Heart left ventricle (tissue), 16 donors: ENCODE measurements at regions not wholly inside any gene's neighbourhood (a gene's known extent, or its start where the extent isn't known, plus 50 kb on each side); places are given as distances from the start of the nearest gene placed in this dataset.
A peak's percentile ranks its signal among the peaks of the same experiment; 100 is the strongest.

ENCODE experiments used
- ATAC-seq, 4 donors: fragments of 200-7000 bp; cut with Tn5 transposase; one replicate each; pipeline ENCODE4 v1.9.1; 2020 to 2022; ENCODE audit warnings: moderate library complexity in 4 of 4, mild to moderate bottlenecking in 3 of 4, moderate number of reproducible peaks in 1 of 4
- DNase-seq, 5 donors: peaks; one replicate each; pipeline ENCODE4 v3.0.0-alpha.2; 2020
- H3K27ac ChIP-seq, 12 donors: fragments of 200-600 bp; sonication (generic) in 4 of 12; one replicate each; pipeline versions ENCODE4 v1.5.0 to v1.8.0; 2016 to 2022; ENCODE audit warnings: mild to moderate bottlenecking in 2 of 12
- H3K27me3 ChIP-seq, 9 donors: fragments of 200-600 bp; sonication (generic) in 2 of 9; one replicate each; pipeline versions ENCODE4 v1.5.1 to v1.8.0; 2016 to 2022; ENCODE audit warnings: mild to moderate bottlenecking in 3 of 9
- H3K36me3 ChIP-seq, 9 donors: fragments of 200-600 bp; sonication (generic) in 2 of 9; one replicate each; pipeline versions ENCODE4 v1.5.0 to v1.8.0; 2018 to 2022; ENCODE audit warnings: mild to moderate bottlenecking in 2 of 9
- H3K4me1 ChIP-seq, 12 donors: fragments of 200-600 bp; sonication (generic) in 4 of 12; one replicate each; pipeline versions ENCODE4 v1.5.0 to v1.8.0; 2016 to 2022; ENCODE audit warnings: mild to moderate bottlenecking in 3 of 12
- H3K4me3 ChIP-seq, 12 donors: fragments of 200-600 bp; sonication (generic) in 4 of 12; one replicate each; pipeline versions ENCODE4 v1.5.0 to v1.8.0; 2017 to 2022; ENCODE audit warnings: mild to moderate bottlenecking in 9 of 12, moderate library complexity in 4 of 12
- H3K9me3 ChIP-seq, 12 donors: fragments of 200-600 bp; sonication (generic) in 4 of 12; one replicate each; pipeline versions ENCODE4 v1.5.0 to v1.8.0; 2016 to 2022; ENCODE audit warnings: mild to moderate bottlenecking in 1 of 12
- CTCF ChIP-seq, 12 donors: fragments of 200-600 bp; sonication (generic) in 4 of 12; IDR thresholded peaks; one replicate each; pipeline versions ENCODE4 v1.5.0 to v1.8.0; 2018 to 2022; ENCODE audit warnings: antibody characterized with exemption in 12 of 12, mild to moderate bottlenecking in 5 of 12
- POLR2A ChIP-seq, 2 donors: fragments of 450-650 bp; IDR thresholded peaks; one replicate each; pipeline ENCODE4 v1.6.1; 2017; ENCODE audit warnings: antibody characterized with exemption in 2 of 2, mild to moderate bottlenecking in 2 of 2, moderate library complexity in 2 of 2
- WGBS, 4 donors: extraction: QIAGEN DNeasy Blood & Tissue Kit in 2 of 4; methylation state at CpG; one replicate each; pipeline versions ENCODE4 v1.1.5 to v1.1.7; 2013 to 2018; 5-methylcytosine and 5-hydroxymethylcytosine counted together
- intact Hi-C, 10 donors: fragments of 100-400 bp; cut with DNase I; formaldehyde crosslinking; loops; one replicate each; pipeline versions ENCODE4 v1.11.1 to v1.14.2; 2022
- donor health status: ischemic (EF 13 %, LVEDD 7.1; RV severe dilation, severe dysfunction).
- donor health status: healthy with polysubstance abuse.
- donor health status: DM: no; HTN: yes; CAD: no.
- donor health status: DM: no; HTN: no; CAD: no.
- donor health status: ischemic (EF 25% LVEDD 6.9; RV normal size, moderate dysfunction).
- donor health status: ischemic (EF 25% LVEDD 5.7; RV mildly dilated, moderate dysfunction).
- donor health status: healthy.
- donor health status: DM: yes; HTN: yes; CAD: no.
- donor health status: ischemic (EF 35%, LVEDD 5.7; RV mildly dilated, moderate dysfunction).
- donor health status: nonischemic (EF 11% LVEDD 7.7; RV severe dilation, severe dysfunction).
- donor health status: DM: yes; HTN: yes; CAD: no.
- donor health status: PGD.
- donor health status: ischemic (EF 29% LVEDD 5.4; RV normal size, mild dysfunction).
- donor health status: nonischemic (EF 23%, LVEDD 6.1; RV moderate dilation, normal function).

GRCh38 chr12:4027412-4027811 lies 154.2 kb upstream of the PARP11 start:
- intact Hi-C loops, result no loop called here
- Histone ChIP-seq H3K9me3 (no peaks in the 10 kb centered on the region), H3K27ac (no peak overlapping the region), H3K4me3 (no peak overlapping the region), H3K36me3 (no peaks in the 10 kb centered on the region), H3K4me1 (peaks cover 0 to 22% (median 9%) of the 10 kb centered on the region in 12 donors), H3K27me3 (no peaks in the 10 kb centered on the region)
- no peak for TF ChIP-seq CTCF (IDR thresholded peaks at IDR 0.05)
- no peak for TF ChIP-seq POLR2A (IDR thresholded peaks at IDR 0.05)
- DNase-seq (no peak), ATAC-seq (no peak)
- 61 to 77% (median 65%) methylated on average over 4 of the region's 4 CpGs for WGBS, 4 donors

- 96 to 97% (median 96%) methylated on average over 7 of the region's 7 CpGs for WGBS, 4 donors
- H3K9me3 ChIP-seq, result no peaks in the 10 kb centered on the region
- ATAC-seq (no peak), DNase-seq (no peak)
- no peak overlapping the region for H3K27ac ChIP-seq
- H3K4me1 ChIP-seq, result peaks cover 0 to 15% (median 6%) of the 10 kb centered on the region in 12 donors
- intact Hi-C loops, result no loop called here
- no peaks in the 10 kb centered on the region for H3K27me3 ChIP-seq
- no peaks in the 10 kb centered on the region for H3K36me3 ChIP-seq
- TF ChIP-seq CTCF (IDR thresholded peaks at IDR 0.05) (no peak), POLR2A (IDR thresholded peaks at IDR 0.05) (no peak)
- H3K4me3 ChIP-seq, result no peak overlapping the region
Observed at GRCh38 chr12:4026517-4026916, 153.3 kb upstream of the PARP11 start.

DNA sequence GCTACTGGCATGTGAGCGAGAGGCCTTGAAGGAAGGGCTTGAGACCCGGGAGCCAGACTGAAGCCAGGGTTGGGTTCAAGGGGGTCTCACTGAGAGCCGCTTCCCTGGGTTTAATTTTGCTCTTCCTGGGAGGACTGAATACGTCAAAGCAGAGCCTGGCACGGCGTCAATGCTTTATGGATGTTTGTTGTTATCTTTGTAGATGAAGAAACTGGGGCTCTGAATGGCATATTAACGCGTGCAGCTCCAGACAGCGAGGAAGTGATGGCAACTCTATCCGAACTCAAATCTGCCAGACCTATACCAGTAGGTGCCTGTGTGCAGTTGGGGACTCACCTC lies 152.8 kb upstream of the PARP11 start:
- no peaks in the 10 kb centered on the region for H3K27me3 ChIP-seq
- intact Hi-C loops, result no loop called here
- H3K27ac ChIP-seq, result no peak overlapping the region
- peaks cover 0 to 13% (median 4%) of the 10 kb centered on the region in 12 donors for H3K4me1 ChIP-seq
- no peak for DNase-seq
- no peaks in the 10 kb centered on the region for H3K36me3 ChIP-seq
- no peak overlapping the region for H3K4me3 ChIP-seq
- ATAC-seq, result no peak
- H3K9me3 ChIP-seq, result no peaks in the 10 kb centered on the region
- TF ChIP-seq CTCF (IDR thresholded peaks at IDR 0.05) (no peak), POLR2A (IDR thresholded peaks at IDR 0.05) (no peak)
- WGBS, 4 donors, result 83 to 88% (median 86%) methylated on average over 10 of the region's 10 CpGs

DNA sequence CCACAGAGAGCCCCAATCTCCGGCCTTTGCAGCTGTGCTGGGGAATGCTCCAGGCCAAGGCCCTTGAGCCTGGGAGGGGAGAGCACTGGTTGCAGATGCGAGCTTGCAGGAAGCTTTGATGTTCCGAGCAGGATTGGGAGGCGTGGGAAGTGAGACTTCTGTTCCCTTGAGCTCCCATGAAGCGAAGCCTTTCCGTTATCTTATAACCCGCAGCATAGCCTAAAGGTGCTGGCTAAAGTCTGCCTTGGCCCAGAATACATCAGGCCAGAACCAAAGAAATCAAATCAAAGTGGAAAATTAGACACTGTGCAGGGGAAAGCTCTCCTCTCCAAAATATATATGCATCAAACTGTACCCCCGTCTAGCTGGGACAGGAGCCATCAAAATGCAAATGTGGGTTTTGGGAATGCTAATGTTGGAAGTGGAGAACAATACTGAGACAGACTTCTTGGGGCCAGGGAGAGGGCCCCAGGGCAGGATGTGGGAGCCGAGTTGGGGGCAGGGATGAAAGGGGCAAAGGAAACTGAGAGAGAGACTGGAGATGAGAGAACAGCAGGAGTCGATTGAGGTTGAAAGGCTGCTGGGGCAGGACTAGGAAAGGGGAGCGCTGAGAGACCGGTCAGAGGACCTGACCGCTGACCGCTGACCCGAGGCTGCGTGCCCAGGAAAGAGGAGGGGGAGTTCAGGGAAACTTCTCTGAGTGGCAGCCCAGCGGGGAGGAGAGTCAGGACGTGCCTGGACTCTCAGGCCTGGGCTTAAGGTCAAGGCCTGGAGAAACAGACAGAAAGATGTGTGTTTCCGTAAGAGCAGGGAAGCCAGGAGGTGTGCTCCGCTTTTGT lies 152.2 kb upstream of the PARP11 start:
- no peaks in the 10 kb centered on the region for H3K27me3 ChIP-seq
- H3K36me3 ChIP-seq, result no peaks in the 10 kb centered on the region
- H3K4me3 ChIP-seq, result no peak overlapping the region
- DNase-seq (peak in 1 of 5 donors; percentile 56), ATAC-seq (no peak)
- no peak overlapping the region for H3K27ac ChIP-seq
- intact Hi-C loops, result no loop called here
- 72 to 81% (median 77%) methylated on average over 18 to 20 of the region's 20 CpGs for WGBS, 4 donors
- H3K4me1 ChIP-seq, result peaks cover 0 to 9% (median 0%) of the 10 kb centered on the region in 12 donors
- TF ChIP-seq POLR2A (IDR thresholded peaks at IDR 0.05) (no peak), CTCF (IDR thresholded peaks at IDR 0.05) (no peak)
- no peaks in the 10 kb centered on the region for H3K9me3 ChIP-seq
